ENCODE measurements at regions not wholly inside any gene's neighbourhood (a gene's known extent, or its start where the extent isn't known, plus 50 kb on each side); places are given as distances from the start of the nearest gene placed in this dataset.
"Not testable (repeated sequence)": the region's sequence is repeated elsewhere in the genome, so short reads cannot be mapped to it uniquely, and the experiment has no call there.

DNA sequence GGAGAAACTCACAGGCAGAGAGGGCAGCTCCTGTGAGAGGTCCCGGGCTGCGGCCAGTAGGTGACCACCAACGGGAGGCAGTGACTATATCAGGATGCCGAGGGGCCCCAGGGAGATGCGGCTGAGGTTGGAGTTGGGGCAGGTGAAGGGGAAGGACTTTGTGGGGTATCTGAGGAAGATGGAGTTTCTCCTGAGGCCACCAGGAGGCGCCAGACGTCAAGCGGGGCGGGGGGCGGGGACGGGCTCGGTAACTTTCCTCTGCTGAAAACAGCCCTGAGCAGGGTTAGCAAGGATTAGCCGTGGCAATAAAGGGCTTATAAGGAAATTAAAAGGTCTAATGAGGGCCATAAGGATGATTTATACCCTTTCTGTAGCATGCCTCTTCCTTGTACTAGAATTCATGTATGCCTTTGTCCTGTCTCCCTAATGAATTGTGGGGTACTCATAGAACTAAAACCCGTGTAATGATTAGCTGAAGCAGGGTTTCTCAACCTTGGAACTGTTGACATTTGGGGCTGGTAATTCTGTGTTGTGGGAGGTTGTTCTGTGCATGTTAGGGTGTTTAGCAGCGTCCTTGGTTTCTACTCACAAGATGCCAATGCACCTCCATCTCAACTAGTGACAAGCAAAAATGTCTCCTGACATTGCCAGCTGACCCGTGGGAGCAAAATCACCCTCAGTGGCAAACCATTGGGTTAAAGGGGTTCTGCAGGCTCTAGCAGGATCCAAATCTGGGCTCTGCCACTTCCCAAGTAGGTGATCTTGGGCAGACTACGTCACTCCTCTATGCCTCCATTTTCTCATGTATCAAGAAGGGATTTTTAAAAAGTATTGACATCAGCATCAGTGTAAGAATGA lies 74.8 kb upstream of the GRIN2A start:
- H3K27ac ChIP-seq, result no peak overlapping the region
- H3K9me3 ChIP-seq, result no peaks in the 10 kb centered on the region
- WGBS, 2 donors, result 13 to 17% methylated on average over 15 to 17 of the region's 17 CpGs
- peaks cover 0 to 7% (median 0%) of the 10 kb centered on the region in 4 donors for H3K4me1 ChIP-seq
- no peaks in the 10 kb centered on the region for H3K36me3 ChIP-seq
- no peaks in the 10 kb centered on the region for H3K27me3 ChIP-seq
- H3K4me3 ChIP-seq, result no peak overlapping the region
- TF ChIP-seq EP300 (IDR thresholded peaks at IDR 0.05), result no peak
- TF ChIP-seq, protein P1, sequence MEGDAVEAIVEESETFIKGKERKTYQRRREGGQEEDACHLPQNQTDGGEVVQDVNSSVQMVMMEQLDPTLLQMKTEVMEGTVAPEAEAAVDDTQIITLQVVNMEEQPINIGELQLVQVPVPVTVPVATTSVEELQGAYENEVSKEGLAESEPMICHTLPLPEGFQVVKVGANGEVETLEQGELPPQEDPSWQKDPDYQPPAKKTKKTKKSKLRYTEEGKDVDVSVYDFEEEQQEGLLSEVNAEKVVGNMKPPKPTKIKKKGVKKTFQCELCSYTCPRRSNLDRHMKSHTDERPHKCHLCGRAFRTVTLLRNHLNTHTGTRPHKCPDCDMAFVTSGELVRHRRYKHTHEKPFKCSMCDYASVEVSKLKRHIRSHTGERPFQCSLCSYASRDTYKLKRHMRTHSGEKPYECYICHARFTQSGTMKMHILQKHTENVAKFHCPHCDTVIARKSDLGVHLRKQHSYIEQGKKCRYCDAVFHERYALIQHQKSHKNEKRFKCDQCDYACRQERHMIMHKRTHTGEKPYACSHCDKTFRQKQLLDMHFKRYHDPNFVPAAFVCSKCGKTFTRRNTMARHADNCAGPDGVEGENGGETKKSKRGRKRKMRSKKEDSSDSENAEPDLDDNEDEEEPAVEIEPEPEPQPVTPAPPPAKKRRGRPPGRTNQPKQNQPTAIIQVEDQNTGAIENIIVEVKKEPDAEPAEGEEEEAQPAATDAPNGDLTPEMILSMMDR (IDR thresholded peaks at IDR 0.05), result peak; percentile 49 to 75 (median 71)
- no peak for TF ChIP-seq POLR2A (IDR thresholded peaks at IDR 0.05)
- peak in 1 of 2 donors; percentile 6 for DNase-seq (ENCODE audit: low spot score in 2 of 2)

DNA sequence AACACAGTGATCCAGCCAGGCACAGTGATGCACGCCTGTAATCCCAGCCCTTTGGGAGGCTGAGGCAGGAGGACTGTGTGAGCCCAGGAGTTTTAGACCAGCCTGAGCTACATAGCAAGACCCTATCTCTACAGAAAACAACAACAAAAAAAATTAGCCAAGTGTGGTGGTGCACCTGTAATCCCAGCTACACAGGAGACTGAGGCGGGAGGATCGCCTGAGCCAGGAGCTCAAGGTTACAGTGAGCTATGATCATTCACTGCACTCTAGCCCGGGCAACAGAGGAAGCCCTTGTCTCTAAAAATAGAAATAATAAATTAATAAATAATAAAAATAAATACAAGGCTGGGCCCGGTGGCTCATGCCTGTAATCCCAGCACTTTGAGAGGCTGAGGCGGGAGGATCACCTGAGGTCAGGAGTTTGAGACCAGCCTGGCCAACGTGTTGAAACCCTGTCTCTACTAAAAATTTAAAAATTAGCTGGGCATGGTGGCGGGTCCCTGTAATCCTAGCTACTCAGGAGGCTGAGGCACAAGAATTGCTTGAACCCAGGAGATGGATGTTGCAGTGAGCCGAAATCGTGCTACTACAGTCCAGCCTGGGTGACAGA lies 75.5 kb upstream of the GRIN2A start:
- not testable (repeated sequence) for H3K4me3 ChIP-seq; H3K27me3 ChIP-seq; H3K4me1 ChIP-seq; H3K9me3 ChIP-seq; DNase-seq (ENCODE audit: low spot score in 2 of 2); H3K36me3 ChIP-seq; H3K27ac ChIP-seq
- WGBS, 2 donors, result 83 to 89% methylated on average over 10 of the region's 10 CpGs

DNA sequence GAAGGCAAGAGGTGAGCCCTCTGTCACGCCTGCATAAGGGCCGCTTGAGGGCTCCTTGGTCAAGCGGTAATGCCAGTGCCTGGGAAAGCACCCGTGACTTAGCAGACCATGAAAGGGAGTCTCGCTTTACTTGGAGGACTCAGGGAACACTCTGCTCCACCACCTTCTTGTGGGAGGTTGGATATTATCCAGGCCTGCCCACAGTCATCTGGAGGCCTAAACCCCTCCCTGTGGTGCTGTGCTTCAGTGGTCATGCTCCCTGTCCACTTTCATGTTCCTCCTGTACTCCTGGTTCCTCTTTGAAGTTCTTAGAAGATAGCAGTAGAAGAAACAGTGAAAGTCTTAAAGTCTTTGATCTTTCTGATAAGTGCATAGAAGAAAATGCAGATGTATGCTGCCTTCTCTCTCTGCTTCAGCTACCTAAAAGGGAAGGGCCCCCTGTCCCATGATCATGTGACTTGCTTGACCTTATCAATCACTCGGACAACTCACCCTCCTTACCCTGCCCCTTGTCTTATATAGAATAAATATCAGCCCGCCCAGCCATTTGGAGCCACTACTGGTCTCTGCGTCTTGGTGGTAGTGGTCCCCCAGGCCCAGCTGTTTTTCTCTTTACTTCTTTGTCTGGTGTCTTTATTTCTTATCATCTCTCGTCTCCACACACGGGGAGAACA lies 76.8 kb upstream of the GRIN2A start:
- H3K27me3 ChIP-seq; H3K36me3 ChIP-seq; H3K27ac ChIP-seq; H3K4me3 ChIP-seq; H3K9me3 ChIP-seq; H3K4me1 ChIP-seq; DNase-seq (ENCODE audit: low spot score in 2 of 2): not testable (repeated sequence)
- WGBS, 2 donors, result 64 to 78% methylated on average over 10 of the region's 10 CpGs

DNA sequence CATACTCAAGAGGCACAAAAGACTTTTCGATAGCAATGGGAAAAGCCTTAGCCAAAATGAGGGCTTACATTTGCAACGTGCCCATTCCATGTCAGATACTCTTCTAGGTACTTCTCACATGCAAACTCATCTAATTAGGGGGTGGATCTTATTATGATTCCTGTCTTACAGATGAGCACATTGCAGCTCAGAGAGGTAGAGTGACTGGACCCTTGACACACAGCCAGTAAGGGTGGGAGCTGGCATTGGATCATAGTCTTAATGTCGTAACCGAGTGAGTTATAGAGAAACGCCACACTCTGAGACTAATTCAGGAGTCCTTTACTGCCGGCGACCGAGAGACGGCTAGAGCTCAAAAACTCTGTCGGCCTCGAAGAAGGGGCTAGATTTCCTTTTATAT lies 78.8 kb upstream of the GRIN2A start:
- Histone ChIP-seq H3K27me3 (no peaks in the 10 kb centered on the region), H3K36me3 (no peaks in the 10 kb centered on the region), H3K4me1 (peaks cover 0 to 7% (median 0%) of the 10 kb centered on the region in 4 donors), H3K4me3 (no peak overlapping the region), H3K27ac (no peak overlapping the region), H3K9me3 (no peaks in the 10 kb centered on the region)
- no peak for DNase-seq (ENCODE audit: low spot score in 2 of 2)
- TF ChIP-seq EP300 (IDR thresholded peaks at IDR 0.05), result no peak
- 58 to 63% methylated on average over 11 of the region's 11 CpGs for WGBS, 2 donors

DNA sequence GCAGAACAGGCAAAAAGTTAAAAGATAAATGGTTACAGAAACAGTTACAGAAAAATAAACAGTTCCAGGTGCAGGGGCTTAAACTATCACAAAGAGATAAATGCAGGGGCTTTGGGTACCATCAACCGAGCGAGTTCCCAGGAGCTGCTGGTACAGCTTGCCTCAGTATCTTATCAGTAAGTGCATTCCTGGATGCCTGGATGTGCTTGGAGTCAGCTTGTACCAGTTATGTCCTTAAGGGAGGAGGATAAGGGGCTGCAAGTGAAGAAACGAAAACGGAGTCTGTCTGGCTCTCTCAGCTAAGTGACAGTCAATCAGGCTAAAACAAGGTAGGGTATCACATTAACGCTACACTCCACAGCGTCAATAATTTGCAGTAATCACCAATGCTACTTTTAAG lies 79.3 kb upstream of the GRIN2A start:
- WGBS, 2 donors, result 59 to 65% methylated on average over 6 of the region's 6 CpGs
- not testable (repeated sequence) for DNase-seq (ENCODE audit: low spot score in 2 of 2); H3K27me3 ChIP-seq; H3K4me1 ChIP-seq; H3K27ac ChIP-seq; H3K4me3 ChIP-seq; H3K36me3 ChIP-seq; H3K9me3 ChIP-seq

DNA sequence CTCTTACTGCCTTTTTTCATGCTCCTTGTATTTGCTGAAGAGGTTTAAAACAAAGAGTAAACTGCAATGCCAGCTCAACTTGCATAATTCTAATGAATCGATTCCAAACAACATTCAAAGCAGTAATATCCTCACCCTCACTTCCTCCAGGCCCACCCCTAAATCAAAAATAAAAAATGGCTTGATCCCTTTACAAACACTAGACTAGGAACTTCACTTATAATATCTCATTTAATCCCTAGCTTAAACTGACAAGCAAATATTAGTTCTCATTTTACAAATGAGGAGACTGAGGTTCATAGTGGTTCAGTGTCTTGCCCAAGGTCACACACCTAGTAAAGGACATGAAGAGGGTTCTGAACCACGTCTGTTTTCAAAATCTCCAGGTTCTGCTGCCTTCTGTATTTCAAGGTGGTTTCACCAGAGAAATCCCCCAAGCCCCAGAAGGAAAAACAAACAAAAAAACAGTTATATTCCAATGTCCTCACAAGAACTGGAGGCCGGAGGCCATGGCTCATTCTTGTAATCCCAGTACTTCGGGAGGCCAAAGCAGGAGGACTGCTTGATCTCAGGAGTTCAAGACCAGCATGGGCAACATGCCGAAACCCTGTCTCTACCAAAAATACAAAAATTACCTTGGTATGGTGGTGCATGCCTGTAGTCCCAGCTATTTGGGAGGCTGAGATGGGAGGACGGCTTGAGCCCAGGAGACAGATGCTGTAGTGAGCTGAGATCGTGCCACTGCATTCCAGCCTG lies 80.3 kb upstream of the GRIN2A start:
- no peaks in the 10 kb centered on the region for H3K27me3 ChIP-seq
- WGBS, 2 donors, result 85 to 88% methylated on average over 7 of the region's 7 CpGs
- DNase-seq (ENCODE audit: low spot score in 2 of 2), result no peak
- no peaks in the 10 kb centered on the region for H3K36me3 ChIP-seq
- no peak overlapping the region for H3K27ac ChIP-seq
- H3K4me3 ChIP-seq, result no peak overlapping the region
- H3K4me1 ChIP-seq, result no peaks in the 10 kb centered on the region
- no peak for TF ChIP-seq POLR2A (IDR thresholded peaks at IDR 0.05)
- TF ChIP-seq EP300 (IDR thresholded peaks at IDR 0.05), result no peak
- TF ChIP-seq, protein P1 (IDR thresholded peaks at IDR 0.05), result no peak
- no peaks in the 10 kb centered on the region for H3K9me3 ChIP-seq

All from tibial nerve (tissue), 4 donors.